Skin epidermis (tissue), 12 donors: ENCODE measurements at regions not wholly inside any gene's neighbourhood (a gene's known extent, or its start where the extent isn't known, plus 50 kb on each side); places are given as distances from the start of the nearest gene placed in this dataset.
"Not testable (repeated sequence)": the region's sequence is repeated elsewhere in the genome, so short reads cannot be mapped to it uniquely, and the experiment has no call there.

Source experiments
- H3K27ac ChIP-seq, 21 experiments: fragments of 200-600 bp; sonication (generic) in 11 of 21; one replicate each; pipeline ENCODE4 v1.5.0; 2020; ENCODE audit warnings: mild to moderate bottlenecking in 3 of 21, inconsistent platforms in 2 of 21, moderate library complexity in 2 of 21
- H3K4me3 ChIP-seq, 7 experiments: fragments of 200-600 bp; sonication (generic) in 2 of 7; one replicate each; pipeline ENCODE4 v1.5.0; 2020; ENCODE audit warnings: inconsistent platforms in 2 of 7, mild to moderate bottlenecking in 2 of 7, moderate library complexity in 1 of 7

DNA sequence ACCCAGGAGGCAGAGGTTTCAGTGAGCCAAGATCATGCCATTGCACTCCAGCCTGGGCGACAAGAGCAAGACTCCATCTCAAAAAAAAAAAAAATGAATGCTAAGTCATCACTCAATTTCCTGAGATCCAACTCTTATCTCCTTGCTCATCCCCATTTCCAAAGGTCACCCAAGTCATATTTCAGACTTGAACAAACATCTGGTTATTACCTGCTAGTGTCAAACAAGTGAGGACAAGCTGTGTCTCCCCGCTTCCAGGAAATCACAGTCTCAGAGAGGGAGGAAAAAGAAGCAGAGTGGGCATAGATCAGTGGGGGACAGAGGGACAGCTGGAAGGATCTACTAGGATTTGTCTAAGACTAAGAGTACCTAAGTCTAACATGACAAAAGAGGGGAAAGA, 147.5 kb upstream of the FUNDC1 start:
- H3K27ac ChIP-seq = no peak overlapping the region
- no peak overlapping the region for H3K4me3 ChIP-seq

DNA sequence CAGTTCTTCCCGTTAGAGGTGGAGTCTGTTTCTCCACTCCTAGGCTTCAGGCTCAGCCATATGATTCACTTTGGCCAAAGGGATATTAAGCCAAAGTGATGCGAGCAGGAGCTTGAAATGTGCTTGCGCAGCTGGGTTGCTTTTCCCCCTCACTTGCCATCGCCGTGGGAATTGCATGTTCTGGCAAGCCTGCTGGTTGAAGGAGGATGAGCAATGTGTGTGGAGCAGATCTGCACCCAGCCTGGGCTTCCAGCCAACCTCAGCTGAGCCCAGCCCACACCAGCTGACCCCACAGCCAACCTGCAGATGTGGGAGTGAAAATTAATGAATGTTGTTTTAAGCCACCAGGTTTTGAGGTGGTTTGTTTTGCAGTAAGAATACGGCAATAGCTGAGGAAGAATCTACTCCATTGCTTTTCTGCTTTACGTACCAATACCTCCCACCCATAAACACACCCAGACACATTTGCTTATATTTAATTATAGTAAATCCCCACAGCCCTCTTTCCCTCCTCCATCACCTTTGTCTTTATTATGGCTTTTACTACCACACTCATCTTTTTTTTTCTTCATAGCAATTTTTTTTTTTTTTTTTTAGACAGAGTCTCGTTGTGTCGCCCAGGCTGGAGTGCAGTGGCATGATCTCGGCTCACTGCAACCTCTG, 132.8 kb upstream of the FUNDC1 start:
- no peak overlapping the region for H3K27ac ChIP-seq
- no peak overlapping the region for H3K4me3 ChIP-seq

DNA sequence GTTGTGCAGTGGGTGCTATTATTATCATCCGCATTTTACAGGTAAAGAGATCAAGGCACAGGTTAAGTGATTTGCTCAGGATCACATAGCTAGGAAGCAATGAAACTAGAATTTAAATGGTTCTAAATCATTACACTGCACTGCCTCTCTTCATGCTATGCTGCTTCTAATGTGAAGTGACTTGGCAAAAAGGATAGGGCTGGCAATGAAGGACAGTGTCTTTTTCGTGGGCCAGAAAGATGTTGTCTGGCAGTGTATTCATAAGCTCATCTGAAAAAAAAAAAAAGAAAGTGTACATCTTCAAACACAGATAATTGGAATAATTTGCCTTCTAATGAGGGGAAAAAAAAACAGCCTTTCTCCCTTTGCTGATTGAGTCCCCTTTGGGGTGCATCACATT, 132.2 kb upstream of the FUNDC1 start:
- Histone ChIP-seq H3K27ac (peak overlapping the region in 7 of 21 experiments; percentile 16 to 42 (median 22)), H3K4me3 (no peak overlapping the region)

DNA sequence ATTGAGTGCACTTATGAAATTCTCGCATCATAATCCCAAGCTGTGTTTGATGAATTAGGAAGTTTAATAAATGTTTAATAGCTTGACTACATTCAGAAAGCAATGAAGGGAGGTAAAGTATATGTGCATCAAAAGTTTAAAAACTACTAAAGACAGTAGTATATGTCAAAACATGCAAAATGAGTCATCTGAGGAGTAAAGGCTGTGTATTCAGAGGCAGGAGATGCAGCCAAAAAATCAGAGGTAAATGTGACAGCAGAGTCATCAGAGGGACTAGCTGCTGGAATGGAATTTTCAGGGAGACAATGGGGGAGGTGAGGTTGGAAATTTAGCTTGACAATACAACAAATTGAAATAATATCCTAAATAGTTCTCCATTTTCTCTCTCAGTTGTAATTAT, 127.0 kb upstream of the FUNDC1 start:
- Histone ChIP-seq H3K27ac (no peak overlapping the region), H3K4me3 (no peak overlapping the region)

DNA sequence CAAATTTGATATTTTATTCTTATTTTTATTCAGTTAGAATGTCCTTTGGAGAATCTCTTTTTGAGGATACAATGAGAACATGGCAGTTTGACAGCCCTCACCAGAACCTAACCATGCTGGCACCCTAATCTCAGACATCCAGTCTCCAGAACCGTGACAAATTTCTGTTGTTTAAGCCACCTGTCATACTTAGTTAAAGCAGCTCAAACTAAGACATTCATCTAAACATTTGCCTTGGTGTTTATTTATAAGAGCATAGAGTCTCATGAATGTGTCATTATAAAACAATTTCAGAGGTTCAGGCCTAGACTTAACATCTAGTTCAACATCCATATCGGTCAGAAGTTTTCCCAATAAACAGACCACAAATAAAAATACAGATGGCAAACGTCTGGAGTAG, 125.1 kb upstream of the FUNDC1 start:
- Histone ChIP-seq H3K27ac (no peak overlapping the region), H3K4me3 (no peak overlapping the region)

DNA sequence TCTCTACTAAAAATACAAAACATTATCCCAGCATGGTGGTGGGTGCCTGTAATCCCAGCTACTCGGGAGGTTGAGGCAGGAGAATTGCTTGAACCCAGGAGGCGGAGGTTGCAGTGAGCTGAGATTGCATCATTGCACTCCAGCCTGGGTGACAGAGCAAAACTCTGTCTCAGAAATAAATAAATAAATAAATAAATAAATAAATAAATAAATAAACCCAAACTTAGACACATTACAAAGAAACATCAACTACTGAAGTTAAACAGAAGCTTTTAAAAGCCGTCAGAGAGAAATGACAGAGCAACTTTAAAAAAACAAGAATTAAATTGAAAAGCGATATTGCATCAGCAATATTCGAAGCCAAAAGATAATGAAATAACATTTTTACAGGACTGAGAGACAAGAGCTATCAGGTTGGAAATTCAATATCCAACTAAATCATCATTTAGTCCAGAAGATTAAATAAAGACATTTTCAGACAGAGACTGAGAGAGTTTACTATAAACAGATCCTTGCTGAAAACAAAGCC, 115.1 kb upstream of the FUNDC1 start:
- H3K4me3 ChIP-seq = not testable (repeated sequence)

DNA sequence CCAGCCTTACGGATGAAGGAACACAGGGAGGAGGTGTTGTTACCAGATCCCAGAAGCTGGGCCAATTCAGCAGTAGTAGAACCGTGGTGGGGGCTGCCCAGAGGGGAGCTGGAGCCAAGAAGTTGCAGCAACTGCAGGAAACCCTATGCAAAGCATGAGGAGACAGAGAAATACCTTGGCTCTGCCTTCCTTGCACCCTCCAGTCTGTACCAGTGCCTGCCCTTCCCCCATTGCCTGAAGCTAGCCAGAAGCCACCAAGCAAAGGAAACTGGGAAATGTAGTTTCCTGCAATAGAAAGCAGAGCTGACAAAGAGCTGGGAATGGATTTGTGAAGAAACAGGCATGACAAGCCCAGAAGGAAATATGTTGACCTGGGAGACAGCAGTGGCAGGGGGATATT, 108.7 kb upstream of the FUNDC1 start:
- no peak overlapping the region for H3K27ac ChIP-seq
- no peak overlapping the region for H3K4me3 ChIP-seq

More for the DNA sequence above, 115.1 kb upstream of the FUNDC1 start:
- H3K27ac ChIP-seq = not testable (repeated sequence)

DNA sequence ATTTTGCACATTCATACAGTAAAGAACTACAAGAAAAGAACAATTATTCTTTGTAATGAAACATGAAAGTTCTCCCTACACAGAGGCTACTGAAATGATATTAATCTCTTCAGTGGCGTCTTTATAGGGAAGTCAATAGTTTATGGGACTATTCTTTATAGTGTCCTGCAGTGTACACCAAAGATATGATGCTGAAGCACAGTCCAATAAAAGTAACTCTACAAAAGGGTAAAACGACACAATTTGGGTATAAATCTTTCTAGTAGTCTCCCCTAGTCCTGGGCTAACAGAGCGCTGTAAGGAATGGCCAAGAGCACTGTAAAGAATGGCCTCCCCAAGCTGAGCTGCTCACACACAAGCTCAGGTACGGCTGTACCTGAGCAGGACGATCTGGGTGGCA, 101.1 kb upstream of the FUNDC1 start:
- Histone ChIP-seq H3K27ac (no peak overlapping the region), H3K4me3 (no peak overlapping the region)

DNA sequence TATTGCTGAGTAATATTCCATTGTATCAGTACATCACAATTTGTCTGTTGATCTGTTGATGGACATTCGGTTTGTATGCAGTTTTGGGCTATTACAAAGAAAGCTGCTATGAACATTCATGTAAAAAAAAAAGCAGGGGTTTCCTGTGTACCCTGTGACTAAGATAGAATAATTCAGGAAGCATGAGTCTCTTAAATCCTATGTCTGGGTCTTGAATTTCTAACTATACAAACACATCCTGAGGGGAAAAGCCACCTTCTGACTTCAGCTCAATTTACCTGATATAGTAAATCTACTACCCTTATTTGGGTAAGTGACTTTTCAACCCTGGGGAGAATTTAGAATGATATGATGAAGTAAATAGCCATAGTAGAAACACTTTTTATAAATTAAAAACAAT, 94.6 kb upstream of the FUNDC1 start:
- Histone ChIP-seq H3K4me3 (no peak overlapping the region), H3K27ac (no peak overlapping the region)

DNA sequence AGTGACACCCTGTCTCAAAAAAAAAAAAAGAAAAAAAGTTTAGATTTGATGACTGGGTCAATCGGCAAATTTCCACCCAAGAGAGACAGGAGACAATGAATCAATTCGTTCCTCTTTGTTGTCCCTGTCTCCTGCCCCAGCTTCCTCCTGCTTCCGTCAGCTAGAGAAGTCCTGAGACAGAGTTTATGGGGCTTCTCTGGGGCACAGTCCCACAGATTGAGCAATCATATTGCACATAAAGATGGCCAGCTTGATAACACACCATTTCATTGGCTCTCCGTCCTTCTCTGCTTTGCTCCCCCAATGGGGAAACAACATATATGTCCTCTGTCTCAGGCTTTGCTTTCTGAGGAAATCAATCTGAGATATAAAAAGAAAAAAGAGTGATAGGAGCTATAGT, 78.4 kb upstream of the FUNDC1 start:
- H3K27ac ChIP-seq = no peak overlapping the region
- no peak overlapping the region for H3K4me3 ChIP-seq

DNA sequence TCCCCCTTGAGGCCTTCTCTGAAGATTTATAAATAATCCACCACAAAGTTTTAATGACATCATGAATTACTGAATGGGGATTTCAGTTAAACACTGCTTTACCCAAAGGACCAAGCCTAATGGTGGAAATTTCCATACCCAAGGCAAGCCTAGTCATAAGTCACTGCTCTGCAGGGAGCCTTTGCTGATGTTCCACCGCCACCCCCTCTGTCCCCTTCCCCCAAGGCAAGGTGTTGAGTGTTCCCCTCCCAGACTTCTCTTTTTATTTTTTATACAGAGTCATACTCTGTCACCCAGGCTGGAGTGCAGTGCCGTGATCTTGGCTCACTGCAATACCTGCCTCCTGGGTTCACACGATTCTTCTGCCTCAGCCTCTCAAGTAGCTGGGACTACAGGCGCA, 76.4 kb upstream of the FUNDC1 start:
- Histone ChIP-seq H3K4me3 (no peak overlapping the region), H3K27ac (no peak overlapping the region)

DNA sequence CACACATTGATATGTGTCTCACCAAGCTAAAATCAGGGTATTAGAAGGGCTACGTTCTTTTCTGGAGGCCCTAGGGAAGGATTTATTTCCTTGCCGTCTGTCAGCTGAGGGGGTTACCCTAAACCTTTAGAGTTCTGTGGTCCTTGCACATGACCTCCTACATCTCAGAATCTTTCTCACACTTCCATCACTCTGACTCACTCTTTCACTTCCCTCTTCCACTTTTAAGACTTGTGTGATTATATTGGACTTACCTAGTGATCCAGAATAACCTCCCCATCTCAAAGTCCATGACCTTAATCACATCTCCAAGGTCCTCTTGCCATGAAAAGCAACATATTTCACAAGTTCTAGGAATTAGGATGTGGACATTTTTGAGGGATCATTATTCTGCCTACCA, 53.6 kb upstream of the FUNDC1 start:
- Histone ChIP-seq H3K4me3 (no peak overlapping the region), H3K27ac (no peak overlapping the region)
